ENCODE measurements at regions not wholly inside any gene's neighbourhood (a gene's known extent, or its start where the extent isn't known, plus 50 kb on each side); places are given as distances from the start of the nearest gene placed in this dataset.

DNA sequence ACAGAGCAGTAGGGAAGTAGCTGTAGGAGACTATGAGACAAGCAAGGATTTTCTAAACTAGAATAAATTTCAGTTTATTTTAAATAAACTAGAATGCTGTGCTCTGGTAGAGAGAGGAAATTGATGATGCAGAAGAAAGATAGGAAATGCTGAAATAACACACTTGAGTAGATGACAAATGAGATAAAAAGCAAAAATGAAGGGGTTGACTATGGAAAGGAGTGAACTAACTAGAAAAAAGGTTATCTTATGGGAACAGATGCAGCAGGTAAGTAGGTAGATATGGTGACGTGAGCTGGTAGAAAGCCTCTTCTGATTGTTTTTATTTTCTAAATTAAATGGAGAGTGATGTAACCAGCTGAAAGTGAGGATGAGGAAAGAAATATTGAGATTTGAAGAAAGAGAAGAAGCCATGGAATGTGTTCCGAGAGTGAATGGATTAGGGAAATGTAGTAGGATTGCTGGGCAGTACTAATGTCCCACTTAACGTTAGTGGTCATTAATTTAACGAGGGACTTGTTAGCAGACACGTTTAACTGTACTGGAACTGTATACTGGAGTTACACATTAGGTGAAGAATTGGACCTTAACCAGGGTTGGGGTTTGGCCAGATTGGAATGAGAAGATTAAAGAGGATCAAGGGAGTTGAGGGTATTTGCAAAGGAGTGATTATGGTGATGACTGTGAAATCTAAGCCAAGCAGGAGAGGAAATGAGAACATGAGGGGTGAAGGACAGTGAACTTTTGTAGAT is 196.5 kb downstream of the TANC2 start (continued):
- TF ChIP-seq HMGN3 (IDR thresholded peaks at IDR 0.05; ENCODE audit: borderline replicate concordance, extremely low read depth, insufficient read length, low read depth, low read length) (no peak), EP300 (IDR thresholded peaks at IDR 0.05; ENCODE audit: low read length) (peak; percentile 26; the same call in 1 of the 2 replicates), MTA2 (IDR thresholded peaks at IDR 0.05; ENCODE audit: low read depth) (no peak), HDGF (IDR thresholded peaks at IDR 0.05) (no peak), SOX6 (IDR thresholded peaks at IDR 0.05) (0 out of 2 replicates have a peak, but pooled peaks have one; percentile 35), ASH1L (IDR thresholded peaks at IDR 0.05; ENCODE audit: borderline replicate concordance, low read depth, partially characterized antibody) (no peak), CBFA2T3 (IDR thresholded peaks at IDR 0.05) (0 out of 2 replicates have a peak, but pooled peaks have one; percentile 4), TAL1 (IDR thresholded peaks at IDR 0.05) (peak; percentile 55), SRSF7 (optimal IDR thresholded peaks at IDR 0.05; ENCODE audit: low read depth, low read length) (no peak)
- TF ChIP-seq, protein P1, sequence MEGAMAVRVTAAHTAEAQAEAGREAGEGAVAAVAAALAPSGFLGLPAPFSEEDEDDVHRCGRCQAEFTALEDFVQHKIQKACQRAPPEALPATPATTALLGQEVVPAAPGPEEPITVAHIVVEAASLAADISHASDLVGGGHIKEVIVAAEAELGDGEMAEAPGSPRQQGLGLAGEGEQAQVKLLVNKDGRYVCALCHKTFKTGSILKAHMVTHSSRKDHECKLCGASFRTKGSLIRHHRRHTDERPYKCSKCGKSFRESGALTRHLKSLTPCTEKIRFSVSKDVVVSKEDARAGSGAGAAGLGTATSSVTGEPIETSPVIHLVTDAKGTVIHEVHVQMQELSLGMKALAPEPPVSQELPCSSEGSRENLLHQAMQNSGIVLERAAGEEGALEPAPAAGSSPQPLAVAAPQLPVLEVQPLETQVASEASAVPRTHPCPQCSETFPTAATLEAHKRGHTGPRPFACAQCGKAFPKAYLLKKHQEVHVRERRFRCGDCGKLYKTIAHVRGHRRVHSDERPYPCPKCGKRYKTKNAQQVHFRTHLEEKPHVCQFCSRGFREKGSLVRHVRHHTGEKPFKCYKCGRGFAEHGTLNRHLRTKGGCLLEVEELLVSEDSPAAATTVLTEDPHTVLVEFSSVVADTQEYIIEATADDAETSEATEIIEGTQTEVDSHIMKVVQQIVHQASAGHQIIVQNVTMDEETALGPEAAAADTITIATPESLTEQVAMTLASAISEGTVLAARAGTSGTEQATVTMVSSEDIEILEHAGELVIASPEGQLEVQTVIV (CRISPR knock-in tag; IDR thresholded peaks at IDR 0.05; ENCODE audit: borderline replicate concordance), result no peak
- TF ChIP-seq, protein P2, sequence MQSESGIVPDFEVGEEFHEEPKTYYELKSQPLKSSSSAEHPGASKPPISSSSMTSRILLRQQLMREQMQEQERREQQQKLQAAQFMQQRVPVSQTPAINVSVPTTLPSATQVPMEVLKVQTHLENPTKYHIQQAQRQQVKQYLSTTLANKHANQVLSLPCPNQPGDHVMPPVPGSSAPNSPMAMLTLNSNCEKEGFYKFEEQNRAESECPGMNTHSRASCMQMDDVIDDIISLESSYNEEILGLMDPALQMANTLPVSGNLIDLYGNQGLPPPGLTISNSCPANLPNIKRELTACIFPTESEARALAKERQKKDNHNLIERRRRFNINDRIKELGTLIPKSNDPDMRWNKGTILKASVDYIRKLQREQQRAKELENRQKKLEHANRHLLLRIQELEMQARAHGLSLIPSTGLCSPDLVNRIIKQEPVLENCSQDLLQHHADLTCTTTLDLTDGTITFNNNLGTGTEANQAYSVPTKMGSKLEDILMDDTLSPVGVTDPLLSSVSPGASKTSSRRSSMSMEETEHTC (IDR thresholded peaks at IDR 0.05), result no peak
- TF ChIP-seq, protein P3, sequence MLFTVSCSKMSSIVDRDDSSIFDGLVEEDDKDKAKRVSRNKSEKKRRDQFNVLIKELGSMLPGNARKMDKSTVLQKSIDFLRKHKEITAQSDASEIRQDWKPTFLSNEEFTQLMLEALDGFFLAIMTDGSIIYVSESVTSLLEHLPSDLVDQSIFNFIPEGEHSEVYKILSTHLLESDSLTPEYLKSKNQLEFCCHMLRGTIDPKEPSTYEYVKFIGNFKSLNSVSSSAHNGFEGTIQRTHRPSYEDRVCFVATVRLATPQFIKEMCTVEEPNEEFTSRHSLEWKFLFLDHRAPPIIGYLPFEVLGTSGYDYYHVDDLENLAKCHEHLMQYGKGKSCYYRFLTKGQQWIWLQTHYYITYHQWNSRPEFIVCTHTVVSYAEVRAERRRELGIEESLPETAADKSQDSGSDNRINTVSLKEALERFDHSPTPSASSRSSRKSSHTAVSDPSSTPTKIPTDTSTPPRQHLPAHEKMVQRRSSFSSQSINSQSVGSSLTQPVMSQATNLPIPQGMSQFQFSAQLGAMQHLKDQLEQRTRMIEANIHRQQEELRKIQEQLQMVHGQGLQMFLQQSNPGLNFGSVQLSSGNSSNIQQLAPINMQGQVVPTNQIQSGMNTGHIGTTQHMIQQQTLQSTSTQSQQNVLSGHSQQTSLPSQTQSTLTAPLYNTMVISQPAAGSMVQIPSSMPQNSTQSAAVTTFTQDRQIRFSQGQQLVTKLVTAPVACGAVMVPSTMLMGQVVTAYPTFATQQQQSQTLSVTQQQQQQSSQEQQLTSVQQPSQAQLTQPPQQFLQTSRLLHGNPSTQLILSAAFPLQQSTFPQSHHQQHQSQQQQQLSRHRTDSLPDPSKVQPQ (CRISPR knock-in tag; IDR thresholded peaks at IDR 0.05; ENCODE audit: borderline replicate concordance), result no peak
- TF ChIP-seq, protein P4, sequence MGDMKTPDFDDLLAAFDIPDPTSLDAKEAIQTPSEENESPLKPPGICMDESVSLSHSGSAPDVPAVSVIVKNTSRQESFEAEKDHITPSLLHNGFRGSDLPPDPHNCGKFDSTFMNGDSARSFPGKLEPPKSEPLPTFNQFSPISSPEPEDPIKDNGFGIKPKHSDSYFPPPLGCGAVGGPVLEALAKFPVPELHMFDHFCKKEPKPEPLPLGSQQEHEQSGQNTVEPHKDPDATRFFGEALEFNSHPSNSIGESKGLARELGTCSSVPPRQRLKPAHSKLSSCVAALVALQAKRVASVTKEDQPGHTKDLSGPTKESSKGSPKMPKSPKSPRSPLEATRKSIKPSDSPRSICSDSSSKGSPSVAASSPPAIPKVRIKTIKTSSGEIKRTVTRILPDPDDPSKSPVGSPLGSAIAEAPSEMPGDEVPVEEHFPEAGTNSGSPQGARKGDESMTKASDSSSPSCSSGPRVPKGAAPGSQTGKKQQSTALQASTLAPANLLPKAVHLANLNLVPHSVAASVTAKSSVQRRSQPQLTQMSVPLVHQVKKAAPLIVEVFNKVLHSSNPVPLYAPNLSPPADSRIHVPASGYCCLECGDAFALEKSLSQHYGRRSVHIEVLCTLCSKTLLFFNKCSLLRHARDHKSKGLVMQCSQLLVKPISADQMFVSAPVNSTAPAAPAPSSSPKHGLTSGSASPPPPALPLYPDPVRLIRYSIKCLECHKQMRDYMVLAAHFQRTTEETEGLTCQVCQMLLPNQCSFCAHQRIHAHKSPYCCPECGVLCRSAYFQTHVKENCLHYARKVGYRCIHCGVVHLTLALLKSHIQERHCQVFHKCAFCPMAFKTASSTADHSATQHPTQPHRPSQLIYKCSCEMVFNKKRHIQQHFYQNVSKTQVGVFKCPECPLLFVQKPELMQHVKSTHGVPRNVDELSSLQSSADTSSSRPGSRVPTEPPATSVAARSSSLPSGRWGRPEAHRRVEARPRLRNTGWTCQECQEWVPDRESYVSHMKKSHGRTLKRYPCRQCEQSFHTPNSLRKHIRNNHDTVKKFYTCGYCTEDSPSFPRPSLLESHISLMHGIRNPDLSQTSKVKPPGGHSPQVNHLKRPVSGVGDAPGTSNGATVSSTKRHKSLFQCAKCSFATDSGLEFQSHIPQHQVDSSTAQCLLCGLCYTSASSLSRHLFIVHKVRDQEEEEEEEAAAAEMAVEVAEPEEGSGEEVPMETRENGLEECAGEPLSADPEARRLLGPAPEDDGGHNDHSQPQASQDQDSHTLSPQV (IDR thresholded peaks at IDR 0.05), result no peak
